ENCODE measurements at regions not wholly inside any gene's neighbourhood (a gene's known extent, or its start where the extent isn't known, plus 50 kb on each side); places are given as distances from the start of the nearest gene placed in this dataset.

- TF ChIP-seq POLR2A (IDR thresholded peaks at IDR 0.05) (no peak), POLR2AphosphoS5 (IDR thresholded peaks at IDR 0.05) (no peak)
Measured at GRCh38 chr4:136524039-136524438, 1008.3 kb downstream of the PCDH18 start.
